Fibroblast of skin of left biceps (primary cell): ENCODE measurements at regions not wholly inside any gene's neighbourhood (a gene's known extent, or its start where the extent isn't known, plus 50 kb on each side); places are given as distances from the start of the nearest gene placed in this dataset.
"Not testable (repeated sequence)": the region's sequence is repeated elsewhere in the genome, so short reads cannot be mapped to it uniquely, and the experiment has no call there.

Experiments used
- DNase-seq, 2 experiments: peaks; one replicate each; pipeline ENCODE4 v3.0.0-alpha.2; 2013; ENCODE audit warnings: low read depth in 2 of 2

DNA sequence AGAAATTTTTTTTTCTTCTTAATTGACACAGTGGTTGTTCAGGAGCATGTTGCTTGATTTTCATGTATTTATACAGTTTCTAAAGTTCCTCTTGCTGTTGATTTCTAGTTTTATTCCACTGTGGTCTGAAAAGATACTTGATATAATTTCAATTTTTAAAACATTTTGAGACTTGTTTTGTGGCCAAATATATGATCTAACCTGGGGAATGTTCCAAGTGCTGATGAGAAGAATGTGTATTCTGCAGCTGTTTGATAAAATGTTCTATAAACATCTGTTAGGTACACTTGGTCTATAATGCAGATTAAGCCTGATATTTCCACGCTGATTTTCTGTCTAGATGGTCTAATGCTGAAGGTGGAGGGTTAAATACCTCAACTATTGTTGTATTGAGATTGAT is 151.4 kb upstream of the IFNG-AS1 start:
- no peak for DNase-seq

- no peak for DNase-seq
Measured at GRCh38 chr12:67842124-67842523, 147.1 kb upstream of the IFNG-AS1 start.

- no peak for DNase-seq
Measured at GRCh38 chr12:67843257-67843656, 146.0 kb upstream of the IFNG-AS1 start.

GRCh38 chr12:67852701-67853100 is 136.5 kb upstream of the IFNG-AS1 start:
- DNase-seq, result no peak

DNA sequence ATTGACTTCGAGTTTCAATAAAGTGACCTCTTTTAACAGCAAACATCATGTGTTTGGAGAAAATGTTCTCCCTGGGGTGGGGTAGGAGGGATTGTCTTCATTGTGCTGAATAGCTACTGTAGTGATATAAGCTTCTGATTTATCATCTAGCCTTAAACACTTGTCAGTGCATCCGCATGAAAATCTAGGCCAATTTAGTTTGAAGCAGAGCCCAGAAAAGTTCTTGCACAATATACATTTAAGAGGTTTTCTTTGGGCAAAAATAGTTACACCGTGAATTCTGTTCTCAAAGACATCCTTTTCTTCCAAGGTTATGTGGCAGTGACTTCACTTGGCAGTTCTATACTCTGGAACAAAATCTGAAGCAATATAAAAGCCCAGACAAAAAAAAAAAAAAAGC is 136.0 kb upstream of the IFNG-AS1 start:
- peak; percentile 38 for DNase-seq

DNA sequence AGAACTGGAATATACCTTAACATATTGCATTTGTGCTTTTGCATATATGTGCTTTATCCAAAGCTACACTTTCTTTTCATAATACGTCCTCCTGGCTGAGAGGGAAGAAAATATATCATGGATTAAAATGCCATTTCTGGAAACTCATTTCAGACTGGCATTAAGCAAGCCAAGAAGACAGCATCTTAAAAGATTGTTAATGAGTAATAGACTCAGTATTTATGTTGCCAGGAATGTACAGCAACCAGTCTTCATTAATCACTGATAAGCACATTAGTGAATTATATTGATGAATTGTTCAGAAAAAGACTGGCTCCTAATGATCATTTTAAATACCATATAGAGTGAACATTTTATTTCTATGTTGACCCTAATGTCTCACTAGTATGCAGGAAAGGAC is 134.9 kb upstream of the IFNG-AS1 start:
- no peak for DNase-seq

- no peak for DNase-seq
Measured at GRCh38 chr12:67855103-67855502, 134.1 kb upstream of the IFNG-AS1 start.

DNA sequence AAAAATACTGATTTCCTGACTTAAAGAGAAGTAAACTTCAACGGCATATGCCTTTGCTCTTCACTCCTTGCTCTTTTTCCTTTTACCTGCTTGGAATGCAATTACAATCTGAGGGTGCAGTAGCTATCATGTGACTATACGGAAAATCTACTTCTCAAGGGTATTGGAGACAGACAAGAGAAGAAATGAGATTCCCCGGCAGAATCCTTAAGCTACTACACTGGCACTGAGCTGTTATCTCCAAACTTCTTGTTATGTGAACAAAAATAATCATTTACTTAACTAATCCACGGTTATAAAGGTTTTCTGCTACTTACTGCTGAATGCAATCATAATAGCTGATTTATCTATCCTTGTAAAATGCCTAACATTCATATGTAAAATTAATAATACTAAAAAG is 118.0 kb upstream of the IFNG-AS1 start:
- DNase-seq, result no peak

DNA sequence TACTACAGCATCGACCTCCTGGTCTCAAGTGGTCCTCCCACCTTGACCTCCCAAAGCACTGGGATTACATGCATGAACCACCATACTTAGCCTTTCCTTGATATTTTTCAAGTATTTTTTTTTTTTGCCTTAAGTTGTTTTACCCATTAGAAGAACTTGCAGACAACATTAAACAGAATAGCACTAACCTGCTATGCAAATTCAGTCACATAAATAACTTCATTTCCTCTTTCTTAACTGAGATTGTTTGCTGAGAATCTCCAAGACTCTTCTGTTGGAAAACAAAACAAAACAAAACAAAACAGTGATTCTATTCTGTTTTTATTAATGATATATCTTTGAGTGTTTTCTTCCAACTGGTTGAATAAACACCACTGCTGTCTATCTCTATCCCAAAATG is 115.9 kb upstream of the IFNG-AS1 start:
- DNase-seq, result no peak

DNA sequence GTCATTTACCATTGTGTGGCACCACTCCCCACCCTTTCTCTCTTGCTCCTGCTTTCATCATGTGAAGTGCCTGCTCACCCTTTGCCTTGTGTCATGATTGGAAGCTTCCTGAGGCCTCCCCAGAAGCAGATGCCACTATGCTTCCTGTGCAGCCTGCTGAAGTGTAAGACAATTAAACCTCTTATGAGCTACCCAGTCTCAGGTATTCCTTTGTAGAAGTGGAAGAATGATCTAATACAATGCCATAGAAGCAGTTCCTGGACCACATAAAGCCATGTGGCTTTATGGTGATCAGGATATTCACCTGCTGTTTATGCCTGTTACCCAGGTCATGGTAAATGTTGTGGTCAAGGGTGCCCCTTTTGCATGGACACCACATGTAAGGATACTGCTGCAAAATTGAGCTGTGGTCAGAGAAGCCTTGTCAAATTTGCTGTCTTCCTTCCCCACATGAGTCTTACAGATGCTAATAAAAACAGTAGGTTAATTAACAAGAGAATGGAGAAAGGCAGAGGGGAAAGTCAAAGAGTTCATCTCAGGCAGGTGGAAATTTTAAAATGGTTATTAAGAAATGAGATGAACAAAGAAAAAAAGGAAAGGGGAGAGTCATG is 112.8 kb upstream of the IFNG-AS1 start:
- no peak for DNase-seq

DNA sequence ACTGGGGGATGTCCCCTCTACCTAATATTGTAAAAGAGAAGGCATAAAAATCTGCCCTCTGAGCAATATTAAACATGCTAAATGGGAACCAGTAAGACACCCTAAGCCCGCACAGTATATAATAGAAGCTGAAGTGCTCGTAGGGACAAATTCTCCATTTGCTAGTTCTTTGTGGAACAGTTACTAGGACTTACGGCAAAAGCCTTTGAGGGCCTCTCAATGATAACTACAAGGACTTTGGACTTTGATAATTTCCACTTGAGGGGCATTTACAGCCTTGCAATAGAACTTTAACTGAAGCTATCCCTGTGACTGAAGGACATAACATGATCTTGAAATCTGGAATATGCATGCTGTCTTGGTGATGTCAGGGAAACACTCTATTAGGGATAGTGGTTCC is 111.5 kb upstream of the IFNG-AS1 start:
- no peak for DNase-seq

DNA sequence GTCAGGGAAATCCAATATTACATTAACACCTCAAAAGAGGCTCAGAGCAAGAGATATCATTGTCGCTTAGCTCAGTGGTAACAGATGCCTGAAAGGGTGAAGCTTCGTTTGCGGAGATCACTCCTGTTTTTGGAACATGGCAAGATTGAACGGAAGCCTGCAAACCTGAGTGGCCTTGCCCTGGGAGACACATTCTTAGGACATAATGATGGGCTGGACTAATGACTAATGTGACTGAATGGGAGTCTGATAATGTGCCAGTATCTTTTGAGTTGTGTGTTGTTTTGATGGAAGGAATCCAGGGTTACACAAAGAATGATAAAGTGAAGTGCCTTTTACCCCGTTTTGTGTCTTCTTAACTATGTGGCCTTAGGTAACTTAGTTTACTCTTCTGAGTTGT is 109.3 kb upstream of the IFNG-AS1 start:
- DNase-seq, result no peak

GRCh38 chr12:67881565-67881964 is 107.7 kb upstream of the IFNG-AS1 start:
- DNase-seq, result no peak

DNA sequence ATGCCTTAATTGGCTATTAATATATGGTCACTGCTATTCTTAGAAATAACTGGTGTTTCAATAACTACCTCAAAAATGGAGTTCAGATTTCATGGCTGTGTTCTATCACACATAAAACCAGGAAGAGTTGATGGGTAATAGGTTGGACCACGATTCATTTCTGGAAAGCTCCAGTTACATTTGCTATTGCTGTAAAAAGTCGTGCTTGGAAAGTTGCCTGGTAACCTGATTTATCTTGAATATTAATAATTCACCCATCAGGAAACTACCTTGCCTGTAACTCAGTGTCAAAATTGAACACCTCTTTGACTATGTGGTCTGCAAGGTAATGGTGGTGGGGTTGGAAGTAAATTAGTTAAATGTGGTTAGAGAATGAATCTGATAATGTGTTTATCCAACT is 104.7 kb upstream of the IFNG-AS1 start:
- DNase-seq, result no peak

GRCh38 chr12:67885375-67886169 is 103.7 kb upstream of the IFNG-AS1 start:
- DNase-seq, result no peak

DNA sequence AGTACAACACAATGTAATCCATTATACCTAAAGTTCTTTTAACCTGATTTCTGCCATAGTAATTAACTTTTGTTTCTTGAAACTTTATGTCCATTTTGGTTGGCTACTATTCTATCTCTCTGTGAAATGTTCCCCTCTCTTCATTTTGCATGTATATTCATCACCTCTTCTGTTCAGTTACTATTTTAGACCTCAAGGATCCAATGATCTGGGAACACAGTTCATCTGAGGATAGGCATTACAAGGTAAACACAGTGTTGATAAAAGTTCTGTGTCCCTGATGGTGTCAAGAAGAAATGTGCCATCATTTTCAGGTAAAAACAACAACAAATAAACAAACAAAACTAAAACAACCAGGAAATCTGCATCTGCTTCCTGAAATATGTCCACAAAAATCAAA is 102.2 kb upstream of the IFNG-AS1 start:
- DNase-seq, result no peak

GRCh38 chr12:67889931-67890330 is 99.3 kb upstream of the IFNG-AS1 start:
- DNase-seq, result no peak

- DNase-seq, result no peak
Measured at GRCh38 chr12:67890726-67891258, 98.5 kb upstream of the IFNG-AS1 start.

GRCh38 chr12:67891596-67891995 is 97.7 kb upstream of the IFNG-AS1 start:
- DNase-seq, result no peak

DNA sequence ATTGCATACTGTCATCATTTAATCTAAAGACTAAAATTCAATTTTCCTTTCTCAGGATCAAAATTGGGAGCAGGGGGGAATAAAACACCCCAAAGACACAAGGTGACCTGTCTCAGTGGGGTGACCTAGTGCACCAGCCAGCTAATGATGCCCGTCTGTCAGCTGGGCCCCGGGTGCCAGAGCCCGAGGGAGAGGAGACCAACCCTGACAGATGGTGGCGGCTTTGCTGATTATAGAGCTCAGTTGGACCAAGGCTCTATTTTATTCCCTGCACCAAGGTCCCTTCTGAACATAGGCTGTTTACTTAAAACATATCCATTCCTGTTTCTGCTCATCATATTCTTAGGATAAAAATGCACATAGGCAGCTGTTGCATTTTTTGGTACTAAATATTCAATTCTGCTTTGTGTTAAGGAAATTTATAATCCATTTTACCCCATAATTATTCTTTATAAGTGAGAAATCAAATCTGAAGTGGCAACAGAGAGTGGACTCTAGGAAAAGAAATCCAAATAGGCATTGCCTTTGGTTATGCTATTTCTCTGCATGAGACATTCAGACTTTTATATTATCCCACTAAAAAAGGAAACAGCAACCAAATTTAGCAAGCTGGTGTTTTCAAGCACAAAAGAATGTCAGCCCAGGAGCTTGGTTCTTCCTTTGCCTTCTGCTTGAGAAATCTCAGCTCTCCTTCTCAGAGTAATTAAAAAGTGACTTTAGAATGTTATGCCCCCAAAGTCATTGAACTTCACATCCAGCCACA is 96.8 kb upstream of the IFNG-AS1 start:
- DNase-seq, result no peak

DNA sequence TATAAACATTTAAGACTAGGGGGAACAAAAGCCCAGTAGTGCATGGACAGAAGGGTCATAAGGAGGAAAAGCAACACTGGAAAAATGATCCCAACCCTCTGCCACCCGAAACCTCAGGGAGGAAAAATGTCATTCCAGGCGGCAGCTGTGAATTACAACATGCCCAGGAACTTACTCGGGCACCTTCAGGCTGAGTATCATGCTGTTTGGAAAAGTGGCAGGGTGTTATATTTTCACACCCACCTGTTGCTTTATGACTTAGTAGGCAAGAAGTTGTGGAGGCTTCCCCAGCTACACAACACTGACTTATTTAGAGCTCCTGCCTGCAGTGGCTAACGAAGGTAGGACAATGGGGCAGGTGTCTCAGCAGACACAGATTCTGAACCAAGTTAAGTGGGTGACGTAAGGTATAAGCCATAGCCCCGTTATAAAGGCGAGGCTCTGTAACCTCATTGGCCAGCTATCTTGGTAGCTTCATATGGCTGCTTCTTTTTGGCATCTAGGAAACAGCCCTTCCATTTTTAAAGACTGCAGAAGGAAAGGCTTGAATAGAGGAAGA is 96.1 kb upstream of the IFNG-AS1 start:
- no peak for DNase-seq

- DNase-seq, result not testable (repeated sequence)
Measured at GRCh38 chr12:67900418-67900817, 88.8 kb upstream of the IFNG-AS1 start.
